GM19043 (cell line): ENCODE measurements at regions not wholly inside any gene's neighbourhood (a gene's known extent, or its start where the extent isn't known, plus 50 kb on each side); places are given as distances from the start of the nearest gene placed in this dataset.

Experiments
- ATAC-seq: cut with Tn5 transposase; IDR thresholded peaks from one replicate; pipeline ENCODE4 v1.9.1; 2021; ENCODE audit warnings: low read depth; ENCODE audit not compliant: unreplicated experiment

DNA sequence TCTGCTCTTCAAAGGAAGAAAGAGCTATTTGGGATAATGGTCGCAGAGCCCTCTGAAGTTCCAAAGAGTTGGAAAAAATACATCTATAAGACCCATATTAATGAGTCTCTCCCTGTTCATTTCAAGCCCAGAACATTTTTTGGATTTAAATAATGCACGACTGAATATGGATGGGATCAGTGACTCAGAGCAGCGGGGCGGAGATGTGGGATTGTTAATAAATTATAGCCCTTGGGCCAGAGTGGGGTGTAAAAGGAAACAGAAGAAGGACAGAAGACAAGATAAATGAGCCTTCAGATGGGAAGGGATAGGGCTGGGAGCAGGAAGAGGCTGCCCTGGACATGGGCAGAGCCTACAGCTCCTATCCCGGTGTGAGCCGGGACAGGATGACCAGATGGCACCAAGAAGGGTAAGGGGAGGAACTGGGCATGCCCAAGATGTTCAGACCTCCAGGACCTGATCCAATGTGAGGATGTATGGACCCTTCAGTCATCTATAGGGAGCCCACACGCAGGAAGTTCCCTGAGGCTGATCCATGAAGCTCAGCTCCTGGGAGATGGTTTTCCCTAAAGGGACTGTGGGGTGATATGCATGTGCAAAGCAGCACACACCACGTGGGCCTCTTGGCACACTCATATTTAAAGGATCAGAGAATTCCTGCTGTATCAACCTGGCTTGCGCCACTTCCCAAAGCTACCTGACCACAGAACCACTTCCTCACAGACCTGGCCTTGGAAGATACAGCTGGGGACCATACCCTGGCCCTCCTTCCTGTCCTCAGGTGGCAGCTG lies 96.1 kb upstream of the PLXNA4 start:
- no peak for ATAC-seq

GRCh38 chr7:132666774-132667172 lies 90.5 kb upstream of the PLXNA4 start:
- ATAC-seq = no peak

GRCh38 chr7:132666071-132666773 lies 90.0 kb upstream of the PLXNA4 start:
- ATAC-seq = no peak

GRCh38 chr7:132656846-132657776 lies 80.8 kb upstream of the PLXNA4 start:
- ATAC-seq = no peak

DNA sequence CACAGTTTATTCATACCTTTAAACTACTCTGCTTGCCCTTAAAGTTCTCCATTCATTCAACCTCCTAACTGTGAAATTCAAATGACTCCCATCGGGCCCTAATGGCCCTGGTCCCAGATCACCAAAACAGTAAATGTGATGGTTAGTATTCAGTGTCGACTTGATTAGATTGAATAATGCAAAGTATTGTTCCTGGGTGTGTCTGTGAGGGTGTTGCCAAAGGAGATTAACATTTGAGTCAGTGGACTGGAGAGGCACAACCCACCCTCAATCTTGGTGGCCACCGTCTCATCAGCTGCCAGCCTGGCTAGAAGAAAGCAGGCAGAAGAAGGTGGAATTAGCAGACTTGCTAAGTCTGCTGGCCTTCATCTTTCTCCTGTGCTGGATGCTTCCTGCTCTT lies 80.1 kb upstream of the PLXNA4 start:
- no peak for ATAC-seq

- ATAC-seq = peak; percentile 45
Measured at GRCh38 chr7:132655131-132655727, 79.0 kb upstream of the PLXNA4 start.

GRCh38 chr7:132654150-132654549 lies 77.9 kb upstream of the PLXNA4 start:
- ATAC-seq = no peak

GRCh38 chr7:132653366-132653930 lies 77.2 kb upstream of the PLXNA4 start:
- ATAC-seq = no peak

GRCh38 chr7:132652507-132652906 lies 76.2 kb upstream of the PLXNA4 start:
- no peak for ATAC-seq

DNA sequence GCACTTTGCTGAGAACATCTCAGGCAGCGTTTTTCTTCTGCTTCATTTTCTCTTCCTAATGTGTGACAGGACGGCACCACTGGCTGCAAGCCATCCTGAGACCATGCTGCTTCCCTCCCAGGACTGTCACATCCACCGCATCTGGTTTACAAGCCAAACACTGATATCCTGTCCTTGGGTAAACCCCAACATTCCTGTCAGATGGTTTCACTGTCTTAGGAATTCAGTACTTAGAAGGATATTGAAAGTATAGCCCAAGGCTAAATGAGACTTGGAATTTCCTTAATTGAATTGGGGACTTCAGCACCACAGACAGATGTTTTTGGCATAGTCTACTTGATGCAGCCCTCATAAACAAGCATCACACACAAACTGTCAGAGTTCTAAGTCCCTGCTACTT lies 74.2 kb upstream of the PLXNA4 start:
- ATAC-seq = no peak

DNA sequence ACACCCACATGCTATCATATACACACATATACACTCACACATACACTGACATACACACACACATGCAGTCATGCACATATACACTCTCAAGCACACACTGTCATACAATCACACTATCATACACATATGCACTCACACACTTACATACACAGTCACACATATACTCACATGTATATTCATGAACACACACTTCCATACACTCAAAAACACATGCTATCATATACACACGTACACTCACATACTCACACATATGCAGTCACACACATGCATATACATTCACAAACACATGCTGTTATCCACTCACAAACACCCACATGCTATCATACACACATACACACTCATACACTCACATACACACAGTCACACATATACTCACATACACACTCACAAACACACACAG lies 71.0 kb upstream of the PLXNA4 start:
- no peak for ATAC-seq

DNA sequence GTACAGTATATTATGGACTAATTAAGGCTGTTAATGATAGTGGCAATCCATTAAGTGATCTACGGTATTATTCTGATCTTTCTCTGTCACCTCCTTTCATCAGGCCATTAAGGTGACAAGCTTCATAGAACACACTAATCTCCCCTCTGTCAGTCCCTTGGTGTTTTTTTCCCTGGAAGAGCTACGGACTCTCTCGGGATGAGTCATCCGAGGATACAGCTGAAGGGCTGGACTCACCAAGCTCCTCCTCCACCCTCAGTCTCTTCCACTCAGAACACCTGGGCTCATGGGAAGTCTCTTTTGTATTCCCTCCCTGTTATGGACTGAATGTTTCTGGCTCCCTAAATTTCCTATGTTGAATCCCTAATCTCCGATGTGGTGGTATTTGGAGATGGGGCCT lies 69.8 kb upstream of the PLXNA4 start:
- no peak for ATAC-seq

DNA sequence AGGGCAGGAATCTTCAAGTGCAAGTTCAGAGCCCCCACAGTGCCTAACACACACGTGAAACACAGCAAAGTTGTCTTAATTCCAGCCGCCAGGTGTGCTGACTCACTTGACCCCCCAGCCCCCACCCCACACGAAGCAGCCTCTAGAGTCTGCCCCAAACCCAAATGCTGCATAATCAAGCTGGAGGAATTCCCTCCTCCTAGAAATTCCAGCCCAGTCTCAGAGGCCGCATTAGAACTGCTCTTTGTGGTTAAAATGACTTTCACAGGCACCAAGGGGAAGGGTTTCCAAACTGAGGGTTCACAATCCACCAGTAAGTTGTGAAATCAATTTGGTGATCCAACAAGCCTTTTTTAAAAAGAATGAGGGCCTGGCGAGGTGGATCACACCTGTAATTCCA lies 67.0 kb upstream of the PLXNA4 start:
- ATAC-seq = no peak

DNA sequence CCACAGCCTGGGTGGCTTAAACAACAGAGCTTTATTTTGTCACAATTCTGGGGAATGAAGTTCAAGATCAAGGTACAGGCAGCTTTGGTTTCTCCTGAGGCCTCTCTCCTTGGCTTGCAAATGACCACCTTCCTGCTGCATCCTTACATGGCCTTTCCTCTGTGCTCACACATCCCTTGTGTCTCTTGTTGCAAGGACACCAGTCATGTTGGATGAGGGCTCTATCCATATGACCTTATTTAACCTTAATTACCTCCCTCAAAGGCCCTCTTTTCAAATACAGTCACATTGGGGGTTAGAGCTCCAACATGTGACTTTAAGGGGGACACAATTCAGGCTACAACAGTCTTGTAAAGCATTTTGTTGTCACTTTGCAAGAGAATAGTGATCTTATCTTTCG lies 65.0 kb upstream of the PLXNA4 start:
- no peak for ATAC-seq

DNA sequence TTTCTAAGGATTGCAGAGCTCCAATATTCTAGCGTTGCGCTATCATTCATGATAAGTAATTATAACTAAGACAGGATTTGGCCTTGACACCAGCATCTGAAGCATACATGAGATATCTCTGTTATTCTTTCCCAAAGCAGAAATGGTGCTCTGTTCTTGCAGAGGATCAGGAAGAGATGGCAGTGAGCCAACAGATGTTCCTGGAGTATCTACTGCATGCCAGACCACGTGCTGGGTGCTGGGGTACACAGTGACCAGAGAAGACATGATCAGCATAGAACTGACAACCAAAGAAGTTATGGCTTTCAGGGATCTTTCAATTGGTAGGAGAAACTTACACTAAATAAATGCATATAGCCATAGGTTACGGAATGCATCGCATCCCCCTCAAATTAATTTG lies 63.7 kb upstream of the PLXNA4 start:
- no peak for ATAC-seq

DNA sequence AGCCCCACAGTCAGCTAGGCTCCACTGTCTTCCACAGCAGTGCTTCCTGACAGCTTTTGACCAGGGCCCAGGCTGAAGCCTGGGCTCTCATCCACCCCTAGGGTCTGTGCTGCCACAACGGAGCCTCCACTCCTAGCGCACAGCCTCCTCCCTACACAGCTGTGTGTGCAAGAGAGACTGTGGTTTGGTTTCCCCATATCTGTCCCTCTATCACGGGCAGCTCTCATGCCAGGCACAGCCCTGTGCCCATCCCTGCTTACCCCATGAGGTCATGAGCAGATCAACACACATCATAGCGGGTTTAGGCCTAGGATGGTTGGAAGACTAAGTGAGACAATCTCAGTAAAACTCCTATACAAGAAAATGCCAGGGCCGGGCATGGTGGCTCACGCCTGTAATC lies 61.7 kb upstream of the PLXNA4 start:
- ATAC-seq = no peak

DNA sequence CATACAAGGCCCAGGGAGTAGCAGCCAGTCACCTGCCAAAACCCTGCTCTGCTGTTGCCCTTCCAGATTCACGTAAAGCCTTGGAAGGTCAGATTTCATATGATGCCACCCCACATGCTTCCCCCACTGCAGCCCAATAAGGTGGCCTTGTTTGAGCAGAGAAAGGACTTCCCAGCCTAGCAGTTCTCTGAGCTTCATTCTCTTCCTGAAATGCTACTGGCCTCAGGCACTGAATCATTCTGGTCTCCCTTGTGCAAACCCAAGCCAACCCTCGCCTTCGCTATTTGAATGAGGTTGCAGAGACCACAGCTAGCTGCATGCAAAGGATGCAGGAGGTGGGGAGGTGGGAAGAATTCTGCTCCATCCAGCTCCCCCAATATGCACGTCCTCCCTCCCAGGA lies 60.3 kb upstream of the PLXNA4 start:
- ATAC-seq = no peak

- no peak for ATAC-seq
Measured at GRCh38 chr7:132635127-132635526, 58.9 kb upstream of the PLXNA4 start.

GRCh38 chr7:132630834-132631233 lies 54.6 kb upstream of the PLXNA4 start:
- ATAC-seq = no peak
